Fibroblast of gingiva (primary cell): ENCODE measurements at regions not wholly inside any gene's neighbourhood (a gene's known extent, or its start where the extent isn't known, plus 50 kb on each side); places are given as distances from the start of the nearest gene placed in this dataset.

Experiments
- DNase-seq: peaks from one replicate; pipeline ENCODE4 v3.0.0-alpha.2; 2011; ENCODE audit warnings: low read depth

GRCh38 chr9:32306006-32306405 is 78.4 kb upstream of the ACO1 start:
- DNase-seq = no peak

DNA sequence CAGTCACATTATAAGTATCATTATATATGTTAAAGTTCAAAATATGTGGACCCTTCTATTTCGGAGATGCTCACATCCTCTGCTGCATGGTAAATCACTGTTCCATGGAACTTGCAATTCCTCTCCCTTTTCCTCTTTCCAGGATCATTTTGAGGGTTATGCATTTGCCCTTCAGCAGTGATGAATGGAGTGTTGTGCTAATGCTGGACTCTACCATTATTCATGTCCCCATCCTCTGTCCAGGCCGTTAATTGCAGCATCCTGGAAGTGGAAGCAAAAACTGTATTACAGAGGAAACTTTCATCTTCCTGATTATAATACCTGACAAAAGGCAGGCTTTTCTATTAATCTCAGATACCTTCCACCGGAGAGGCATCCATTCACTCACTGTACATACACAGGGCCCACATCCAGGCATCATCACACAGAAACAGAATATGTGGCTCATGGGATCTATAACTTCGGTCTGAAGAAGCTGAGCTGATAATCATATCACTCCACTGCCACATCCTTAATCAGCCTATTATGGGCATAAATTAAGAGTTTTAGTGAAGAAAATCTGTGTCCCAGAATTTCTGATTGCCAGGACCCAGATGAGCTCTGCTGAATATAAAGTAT is 65.0 kb upstream of the ACO1 start:
- no peak for DNase-seq

- no peak for DNase-seq
These were observed 61.8 kb upstream of the ACO1 start for GRCh38 chr9:32322622-32323021.

GRCh38 chr9:32326146-32326545 is 58.3 kb upstream of the ACO1 start:
- no peak for DNase-seq

DNA sequence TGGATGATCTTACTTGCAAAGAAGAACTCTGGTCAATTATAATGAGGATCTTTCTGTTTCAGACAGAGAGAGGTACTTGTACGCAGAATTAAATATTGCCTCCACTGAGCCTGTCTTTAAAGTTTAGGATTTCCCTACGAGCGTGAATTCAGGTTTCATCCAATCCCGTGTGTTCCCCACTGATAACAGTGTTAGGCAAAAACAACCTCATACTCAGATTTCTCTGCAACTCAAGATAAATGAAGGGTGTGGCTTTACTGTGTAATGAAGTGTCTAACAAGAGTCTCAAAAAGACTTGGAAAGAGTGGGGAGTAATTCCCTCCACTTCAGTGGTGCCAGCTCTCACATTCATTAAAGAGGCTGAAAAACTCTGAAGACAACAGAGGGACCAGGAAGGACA is 53.2 kb upstream of the ACO1 start:
- DNase-seq = no peak

- DNase-seq = no peak
These were observed 50.3 kb upstream of the ACO1 start for GRCh38 chr9:32334112-32334511.
